Raji (cell line): ENCODE measurements at regions not wholly inside any gene's neighbourhood (a gene's known extent, or its start where the extent isn't known, plus 50 kb on each side); places are given as distances from the start of the nearest gene placed in this dataset.

Experiments used
- POLR2A ChIP-seq: IDR thresholded peaks from 2 replicates; pipeline ENCODE4 v1.6.1; 2011; ENCODE audit warnings: low read depth, low read length, control low read depth; ENCODE audit not compliant: insufficient read depth

DNA sequence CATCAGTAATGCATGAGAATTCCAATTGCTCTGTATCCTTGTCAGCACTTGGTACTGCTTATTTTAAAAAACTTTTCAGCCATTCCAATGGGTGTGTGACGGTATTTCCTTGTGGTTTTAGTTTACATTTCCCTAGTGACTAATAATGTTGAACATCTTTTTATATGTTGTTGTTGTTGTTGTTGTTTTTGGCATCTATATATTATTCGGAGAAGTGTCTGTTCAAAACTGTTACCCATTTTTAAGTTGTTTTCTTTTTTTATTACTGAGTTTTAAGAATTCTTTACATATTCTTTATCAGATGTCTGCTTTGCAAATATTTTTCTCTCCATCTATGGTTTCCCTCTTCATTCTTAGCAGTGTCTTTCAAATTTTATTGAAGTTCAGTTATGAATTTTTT, 231.1 kb upstream of the POU3F1 start:
- TF ChIP-seq POLR2A, result no peak

DNA sequence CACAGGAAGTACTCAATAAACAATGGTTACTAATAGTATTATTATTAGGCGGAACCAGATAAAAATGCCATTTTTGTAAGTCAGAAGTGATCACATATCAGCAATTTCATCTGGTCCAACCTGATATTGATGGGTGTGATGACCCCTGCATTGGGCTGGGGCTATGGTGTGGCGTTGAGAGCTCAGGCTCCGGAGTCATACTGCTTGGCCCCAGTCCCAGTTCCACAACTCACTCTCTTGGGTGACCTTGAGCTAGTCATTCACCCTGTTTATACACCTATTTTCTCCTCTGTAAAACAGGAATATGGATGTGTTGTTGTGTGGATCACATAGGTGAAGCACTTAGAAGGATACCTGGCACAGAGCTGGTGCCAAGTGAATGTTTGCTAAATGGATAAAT, 229.4 kb upstream of the POU3F1 start:
- no peak for TF ChIP-seq POLR2A

DNA sequence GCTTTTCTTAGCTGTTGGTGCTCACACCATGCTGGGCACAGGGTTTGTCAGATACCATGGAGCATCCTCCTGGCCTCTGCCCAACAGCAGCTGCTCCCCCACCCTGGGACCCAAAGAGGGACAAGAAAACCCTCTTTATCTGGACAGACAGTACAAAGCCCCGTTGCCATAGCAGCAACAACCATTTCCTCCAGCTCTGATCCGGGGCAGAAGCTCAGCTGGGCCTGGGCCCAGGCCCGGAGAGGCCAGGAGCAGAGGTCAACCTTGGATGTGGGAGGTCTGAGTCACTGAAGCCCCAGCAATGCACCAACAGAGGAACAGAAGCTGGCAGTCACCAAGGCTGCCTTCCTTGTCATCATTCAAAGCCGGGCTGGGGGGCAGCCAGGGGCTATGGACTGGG, 228.4 kb upstream of the POU3F1 start:
- no peak for TF ChIP-seq POLR2A

DNA sequence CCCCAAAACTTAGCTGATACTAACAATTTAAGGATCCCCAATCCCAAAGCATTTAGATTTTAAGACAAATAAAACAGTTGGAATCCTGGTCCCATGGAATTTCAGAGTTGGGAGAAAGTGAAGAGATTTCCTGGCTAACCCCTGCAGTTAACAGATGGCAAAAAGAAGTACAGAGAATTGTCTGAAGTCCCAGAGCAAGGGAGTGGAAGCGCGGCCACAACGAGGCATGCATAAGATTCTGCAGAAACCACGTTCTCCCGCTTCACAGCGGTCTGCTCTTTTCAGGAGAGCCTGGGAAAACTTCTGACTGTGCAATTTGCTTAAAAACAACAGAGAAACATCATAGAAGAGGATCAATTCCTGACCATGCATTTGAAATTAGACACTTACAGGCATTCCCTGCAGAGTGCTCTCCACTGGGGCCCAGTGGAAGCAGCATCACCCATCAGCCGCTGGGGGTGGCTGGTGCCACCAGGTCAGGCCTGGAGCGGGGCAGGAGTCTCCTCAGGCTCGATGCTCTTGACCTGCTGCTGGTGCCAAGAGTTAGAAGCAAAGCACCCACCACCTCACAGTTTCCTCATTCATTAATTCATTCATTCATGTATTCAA, 226.7 kb upstream of the POU3F1 start:
- TF ChIP-seq POLR2A, result no peak

DNA sequence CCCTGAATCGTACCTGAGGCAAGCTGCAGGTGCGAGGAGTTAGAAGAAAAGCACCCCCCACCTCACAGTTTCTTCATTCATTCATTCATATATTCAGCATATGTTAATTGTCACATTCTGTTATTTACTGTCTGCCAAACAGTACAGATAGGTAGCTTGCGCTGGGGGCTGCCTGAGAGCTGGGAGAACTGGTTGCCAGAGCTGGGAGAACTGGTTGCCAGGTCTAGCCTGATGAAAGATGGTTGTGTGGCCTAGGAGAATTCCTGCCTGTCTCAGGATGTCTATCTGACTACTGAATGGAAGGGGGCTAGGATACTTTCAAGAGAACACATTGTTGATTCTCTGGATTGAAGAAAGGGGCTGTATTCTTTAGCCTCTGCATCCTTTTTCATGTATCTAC, 225.9 kb upstream of the POU3F1 start:
- no peak for TF ChIP-seq POLR2A

DNA sequence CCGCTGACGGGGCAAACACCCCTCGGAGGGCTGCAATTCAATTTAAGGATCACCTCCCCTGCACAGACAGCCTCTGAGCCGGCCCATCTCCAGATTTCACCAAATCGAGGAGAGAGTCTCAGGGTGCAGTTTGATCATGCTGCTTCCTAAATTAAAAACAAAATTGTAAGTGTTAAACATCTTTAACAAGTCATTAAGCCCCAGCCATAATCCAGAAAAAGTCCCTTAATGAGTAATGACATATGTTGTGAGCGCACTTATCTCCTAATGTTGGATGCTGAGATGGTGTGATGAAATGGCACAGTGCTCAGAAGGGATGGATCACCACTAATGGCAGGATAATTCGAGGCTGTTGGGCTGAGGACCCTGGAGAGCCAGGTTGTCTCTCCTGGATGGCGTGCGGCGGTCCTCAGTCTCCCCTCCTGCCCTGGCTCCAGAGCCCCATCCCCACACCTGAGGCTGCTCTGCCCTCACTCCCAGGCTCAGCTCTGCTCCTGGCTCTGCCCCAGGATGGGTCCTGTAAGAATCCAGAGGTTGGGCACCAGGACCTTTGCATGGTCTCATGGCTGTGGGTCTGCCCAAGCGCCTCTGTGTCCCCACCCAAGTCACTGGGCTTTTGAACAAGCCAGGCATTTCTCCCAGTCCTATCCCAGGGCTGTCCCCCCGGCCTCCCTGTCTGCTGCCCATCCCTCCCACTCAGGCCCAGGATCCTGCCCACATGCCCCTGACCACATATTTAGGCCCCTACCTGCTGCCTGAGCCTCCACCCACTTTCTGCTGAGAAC, 224.4 kb upstream of the POU3F1 start:
- TF ChIP-seq POLR2A, result no peak

DNA sequence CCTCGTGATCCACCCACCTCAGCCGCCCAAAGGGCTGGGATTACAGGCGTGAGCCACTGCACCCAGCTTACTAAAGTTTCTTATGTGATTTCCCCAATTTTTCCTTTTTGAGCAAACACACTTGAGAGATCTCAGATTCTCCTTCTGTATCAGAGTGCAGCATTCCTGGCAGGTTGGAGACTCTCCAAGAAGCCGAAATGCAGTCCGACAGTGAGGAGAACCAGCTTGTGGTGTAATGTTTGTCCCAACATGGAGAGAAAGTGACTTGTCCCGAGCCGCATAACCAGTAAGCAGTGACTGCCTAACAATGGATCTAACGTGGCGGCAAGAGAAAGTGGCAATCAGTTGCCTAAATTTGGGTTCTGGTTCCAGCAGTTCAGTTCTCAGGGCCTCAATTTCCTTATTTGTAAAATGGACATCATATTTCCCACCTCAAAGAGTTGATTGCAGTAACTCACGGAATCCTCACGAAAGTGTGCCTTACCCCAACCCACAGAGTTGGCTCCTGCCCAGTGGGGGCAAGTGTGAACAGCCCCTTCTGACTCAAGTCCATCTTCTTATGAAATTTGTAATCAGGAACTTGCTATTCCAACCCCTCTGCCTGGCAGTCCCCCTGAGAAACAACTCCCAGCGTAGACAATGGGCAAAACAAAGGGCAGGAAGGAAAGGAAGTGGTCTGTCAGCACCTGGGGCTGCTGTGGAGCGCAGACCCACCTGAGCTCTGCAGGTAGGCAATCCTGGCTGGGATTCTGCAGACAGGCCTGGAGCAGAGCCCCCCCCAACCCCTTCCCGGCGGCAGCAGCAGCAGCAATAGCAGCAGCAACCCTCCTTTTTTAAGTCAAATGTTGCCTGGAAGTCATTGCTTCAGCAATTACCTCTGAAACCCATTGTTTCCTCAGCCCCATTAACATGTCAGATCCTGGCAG, 223.6 kb upstream of the POU3F1 start:
- no peak for TF ChIP-seq POLR2A

DNA sequence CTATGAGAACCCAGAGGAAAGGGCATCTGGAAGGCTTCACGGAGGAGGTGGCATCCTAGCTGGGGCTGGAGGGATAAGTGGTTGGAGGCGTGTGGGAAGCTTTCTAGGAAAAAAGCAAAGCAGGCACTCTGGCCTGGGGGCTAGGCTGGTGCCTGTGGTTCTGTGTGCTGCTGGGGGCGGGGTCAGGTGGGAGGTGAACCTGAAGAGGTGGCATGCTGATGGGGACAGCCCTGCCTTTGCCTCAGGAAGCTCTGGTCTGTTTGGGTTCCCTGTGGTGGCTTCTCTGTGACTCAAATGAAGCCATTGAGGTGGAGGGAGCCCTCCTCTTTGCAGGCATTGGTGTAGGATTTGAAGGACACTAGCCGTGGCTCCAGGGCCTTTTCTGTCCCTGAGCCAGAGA, 221.6 kb upstream of the POU3F1 start:
- TF ChIP-seq POLR2A, result no peak

DNA sequence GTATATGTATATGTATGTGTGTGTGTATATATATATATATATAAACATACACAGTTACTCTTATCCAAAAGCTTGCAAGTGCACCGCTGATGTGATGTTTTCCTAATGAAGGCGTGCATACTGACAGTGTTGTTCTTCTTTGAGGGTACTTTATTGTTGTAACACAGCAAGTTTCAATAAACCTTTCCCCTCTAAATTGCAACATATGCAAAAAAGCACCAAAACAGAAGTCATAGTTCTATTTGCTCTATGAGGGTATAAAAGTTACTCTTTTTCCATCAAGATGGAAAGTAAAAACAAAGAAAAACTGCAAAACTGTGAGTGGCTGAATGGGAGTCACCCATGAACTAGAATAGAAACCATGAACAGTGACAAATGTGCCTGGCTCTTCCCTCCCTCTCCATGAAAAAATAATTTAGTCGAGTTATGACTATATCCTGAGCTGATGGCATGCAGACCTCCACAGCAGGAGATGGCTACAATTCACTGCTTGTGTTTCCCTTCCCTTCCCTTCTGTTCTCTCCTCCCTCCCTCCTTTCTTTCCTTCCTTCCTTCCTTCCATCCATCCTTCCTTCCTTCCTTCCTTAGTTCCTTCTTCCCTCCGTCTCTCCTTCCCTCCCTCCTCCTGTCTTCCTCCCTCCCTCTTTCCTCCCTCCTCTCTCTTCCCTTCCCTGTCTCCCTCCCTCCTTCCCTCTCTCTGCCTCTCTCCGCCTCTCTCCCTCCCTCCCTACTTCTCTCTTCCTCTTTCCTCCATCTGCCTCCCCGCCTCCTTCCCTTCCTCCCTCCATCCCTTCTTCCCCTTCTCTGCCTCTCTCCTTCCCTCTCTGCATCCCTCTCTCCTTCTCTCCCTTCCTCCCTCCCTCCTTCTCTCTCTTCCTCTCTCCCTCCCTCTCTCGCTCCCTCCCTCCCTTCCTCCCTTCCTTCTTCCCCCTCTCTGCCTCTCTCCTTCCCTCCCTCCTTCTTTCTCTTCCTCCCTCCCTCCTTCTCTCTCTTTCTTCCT, 220.7 kb upstream of the POU3F1 start:
- TF ChIP-seq POLR2A, result no peak

DNA sequence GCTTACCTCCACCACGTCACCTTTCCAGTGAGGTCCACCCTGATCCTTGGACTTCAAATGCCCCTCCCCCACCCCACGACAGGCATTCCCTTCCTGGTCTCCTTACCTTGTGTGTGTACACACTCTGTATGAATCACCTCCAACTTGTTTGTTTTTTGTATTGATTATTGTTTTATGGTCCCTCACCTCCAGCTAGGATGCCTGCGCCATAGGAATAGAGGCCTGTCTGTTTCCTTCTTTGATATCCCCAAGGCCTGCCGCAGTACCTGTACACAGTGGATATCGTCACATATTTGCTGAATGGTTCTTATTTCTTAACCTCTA, 219.6 kb upstream of the POU3F1 start:
- TF ChIP-seq POLR2A, result no peak

DNA sequence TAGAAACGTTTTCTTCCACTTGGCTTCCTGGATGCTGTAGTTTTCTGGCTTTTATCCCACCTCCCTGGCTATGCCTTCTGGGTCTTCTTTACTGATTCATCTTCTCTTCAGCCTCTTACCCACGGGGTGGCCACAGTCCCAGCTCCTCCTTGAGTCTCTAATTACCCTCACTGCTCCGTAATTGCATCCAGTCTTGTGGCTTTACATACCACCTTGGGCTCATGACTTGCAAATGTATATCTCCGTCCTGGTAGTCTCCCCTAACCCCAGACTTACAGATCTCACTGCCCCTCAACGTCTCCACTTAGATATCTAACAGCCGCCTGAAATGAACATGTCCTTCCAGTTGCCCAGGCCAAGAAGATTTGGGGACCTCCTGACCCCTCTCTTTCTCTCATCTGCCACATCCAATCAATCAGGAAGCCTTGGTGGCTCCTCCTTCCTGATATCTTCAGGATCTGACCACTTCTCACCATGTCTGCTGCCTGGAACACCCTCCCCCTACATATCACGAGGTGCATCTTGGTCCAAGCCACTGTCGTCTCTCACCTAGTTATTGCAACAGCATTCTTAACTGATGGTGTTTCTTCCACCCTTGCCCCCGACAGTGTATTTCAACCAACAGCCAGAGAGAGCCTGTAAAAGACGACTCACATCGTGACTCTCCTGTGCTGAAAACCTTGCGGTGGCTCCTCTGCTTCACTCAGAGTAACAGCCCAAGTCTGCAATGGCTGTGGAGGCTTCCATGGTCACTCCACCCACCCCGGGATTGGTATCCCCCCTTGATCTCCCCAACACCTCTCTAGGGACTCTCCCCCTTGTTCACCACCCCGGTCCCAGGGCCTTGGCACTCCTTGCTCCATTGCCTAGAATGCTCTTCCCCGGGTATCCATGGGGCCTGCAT, 219.0 kb upstream of the POU3F1 start:
- TF ChIP-seq POLR2A, result no peak

DNA sequence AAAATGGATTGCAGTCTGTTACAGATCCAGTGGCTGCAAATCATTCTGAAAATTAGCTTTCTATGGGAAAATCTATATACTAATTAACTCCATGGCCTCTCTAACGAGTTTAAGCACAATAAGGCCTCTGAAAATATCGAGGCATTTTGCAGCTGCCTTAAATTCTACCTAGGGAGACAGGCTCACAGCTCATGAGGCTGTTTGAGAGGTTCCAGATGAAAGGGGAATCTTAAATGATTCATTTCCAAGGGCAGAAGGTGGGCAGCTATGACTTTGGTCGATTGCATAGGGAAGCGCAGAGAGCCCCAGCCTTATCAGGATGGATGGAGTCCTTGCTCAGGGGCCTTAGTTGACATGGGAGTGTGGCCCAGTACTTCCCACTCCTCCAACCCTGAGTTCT, 216.8 kb upstream of the POU3F1 start:
- no peak for TF ChIP-seq POLR2A

DNA sequence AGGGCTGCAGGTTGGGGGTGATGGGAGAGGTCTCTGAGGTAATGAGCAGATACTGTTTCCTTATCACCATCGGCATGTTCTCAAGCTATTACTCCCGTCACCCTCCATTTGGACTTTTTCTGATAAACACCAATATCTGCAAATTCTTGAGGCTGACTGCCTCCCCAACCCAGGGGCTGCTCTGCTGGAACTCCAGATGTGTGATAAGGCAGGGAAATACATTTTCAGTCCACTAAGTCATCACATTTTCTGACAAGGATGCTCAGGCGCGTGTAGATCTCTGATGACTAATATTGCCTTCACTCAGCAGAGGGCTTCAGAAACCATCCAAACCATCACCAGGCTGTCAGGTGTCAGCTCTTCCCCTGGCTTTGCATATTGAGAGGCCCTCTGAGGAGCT, 215.0 kb upstream of the POU3F1 start:
- no peak for TF ChIP-seq POLR2A
